LoVo (cell line): ENCODE measurements at regions not wholly inside any gene's neighbourhood (a gene's known extent, or its start where the extent isn't known, plus 50 kb on each side); places are given as distances from the start of the nearest gene placed in this dataset.
"Not testable (repeated sequence)": the region's sequence is repeated elsewhere in the genome, so short reads cannot be mapped to it uniquely, and the experiment has no call there.

Experiments used
- DNase-seq: peaks from one replicate; pipeline ENCODE4 v3.0.0-alpha.2; 2016; ENCODE audit warnings: low spot score

GRCh38 chrX:1140236-1140681 lies 72.2 kb downstream of the CRLF2 start:
- DNase-seq, result no peak

GRCh38 chrX:1139185-1139500 lies 73.3 kb downstream of the CRLF2 start:
- DNase-seq, result no peak

- DNase-seq, result no peak
These were observed 73.8 kb downstream of the CRLF2 start for GRCh38 chrX:1138476-1139184.

- no peak for DNase-seq
These were observed 74.9 kb downstream of the CRLF2 start for GRCh38 chrX:1137531-1137930.

- not testable (repeated sequence) for DNase-seq
These were observed 75.9 kb downstream of the CRLF2 start for GRCh38 chrX:1136582-1136981.

- DNase-seq, result no peak
These were observed 77.5 kb downstream of the CRLF2 start for GRCh38 chrX:1134976-1135375.

- no peak for DNase-seq
These were observed 78.3 kb downstream of the CRLF2 start for GRCh38 chrX:1134156-1134555.

GRCh38 chrX:1126738-1127137 lies 85.7 kb downstream of the CRLF2 start:
- no peak for DNase-seq

- DNase-seq, result no peak
These were observed 87.9 kb downstream of the CRLF2 start for GRCh38 chrX:1124531-1124930.

- not testable (repeated sequence) for DNase-seq
These were observed 89.6 kb downstream of the CRLF2 start for GRCh38 chrX:1122851-1123250.

GRCh38 chrX:1119275-1119674 lies 93.2 kb downstream of the CRLF2 start:
- DNase-seq, result no peak

GRCh38 chrX:1118572-1119199 lies 93.8 kb downstream of the CRLF2 start:
- DNase-seq, result no peak

GRCh38 chrX:1115411-1115810 lies 97.0 kb downstream of the CRLF2 start:
- not testable (repeated sequence) for DNase-seq

- DNase-seq, result no peak
These were observed 100.1 kb downstream of the CRLF2 start for GRCh38 chrX:1112321-1112720.

- no peak for DNase-seq
These were observed 100.7 kb downstream of the CRLF2 start for GRCh38 chrX:1111601-1112300.

- no peak for DNase-seq
These were observed 102.8 kb downstream of the CRLF2 start for GRCh38 chrX:1109580-1110119.

GRCh38 chrX:1108501-1109445 lies 103.7 kb downstream of the CRLF2 start:
- no peak for DNase-seq

- no peak for DNase-seq
These were observed 105.8 kb downstream of the CRLF2 start for GRCh38 chrX:1106478-1107210.

GRCh38 chrX:1105671-1106419 lies 106.6 kb downstream of the CRLF2 start:
- no peak for DNase-seq

- DNase-seq, result not testable (repeated sequence)
These were observed 107.4 kb downstream of the CRLF2 start for GRCh38 chrX:1105031-1105430.
